H1 (cell line): ENCODE measurements at regions not wholly inside any gene's neighbourhood (a gene's known extent, or its start where the extent isn't known, plus 50 kb on each side); places are given as distances from the start of the nearest gene placed in this dataset.

Experiments
- CTCF ChIP-seq, 3 experiments: IDR thresholded peaks; 1 replicate in 2 of 3; 2 replicates in 1 of 3; pipeline versions ENCODE4 v1.5.1 to v1.6.1; 2011; ENCODE audit warnings: low read length in 3 of 3, mild to moderate bottlenecking in 3 of 3, inconsistent platforms in 2 of 3, low read depth in 1 of 3, moderate library complexity in 1 of 3; ENCODE audit not compliant: insufficient read depth in 1 of 3; ENCODE audit errors: control extremely low read depth in 1 of 3

- no peak for TF ChIP-seq CTCF (IDR thresholded peaks at IDR 0.05; ENCODE audit: control extremely low read depth in 1 of 3, insufficient read depth in 1 of 3, low read depth in 1 of 3, low read length in 3 of 3)
Observed at GRCh38 chr5:92946546-92946945, 634.5 kb downstream of the NR2F1-AS1 start (continued).
